IMR-90 (cell line): ENCODE measurements at regions not wholly inside any gene's neighbourhood (a gene's known extent, or its start where the extent isn't known, plus 50 kb on each side); places are given as distances from the start of the nearest gene placed in this dataset.

Experiments
- ATAC-seq: fragments of 200-7000 bp; cut with Tn5 transposase; 2 replicates; pipeline ENCODE4 v1.9.1; 2020; ENCODE audit warnings: low read depth, mild to moderate bottlenecking, moderate library complexity
- BruUV-seq: library from RNA; stranded (reverse); fragments of 400-500 nt; replicated peaks from 2 replicates; lab custom pipeline; 2021; lab: Mats Ljungman, UMichigan
- CTCF ChIA-PET: fragments of 300-600 bp; formaldehyde crosslinking; extraction: SDS; loops from one replicate; lab custom pipeline; 2021; ENCODE audit warnings: antibody characterized with exemption; lab: Yijun Ruan, JAX
- POLR2A ChIA-PET: fragments of 300-600 bp; sonication (Branson Sonifier 250); formaldehyde crosslinking; loops from one replicate; lab custom pipeline; 2022; ENCODE audit warnings: antibody characterized with exemption; ENCODE audit not compliant: unreplicated experiment; lab: Charles Lee
- DNase-seq: peaks from one replicate; pipeline ENCODE4 v3.0.0; 2013
- H2AFZ ChIP-seq: replicated peaks from 2 replicates; pipeline ENCODE3; 2013; ENCODE audit warnings: low read length, mild to moderate bottlenecking; ENCODE audit not compliant: poor library complexity
- H2AK5ac ChIP-seq: 2 replicates; pipeline ENCODE4 v1.6.1; 2013; ENCODE audit warnings: low read depth, low read length, inconsistent platforms
- H2AK9ac ChIP-seq: replicated peaks from 2 replicates; pipeline ENCODE3; 2013; ENCODE audit warnings: mild to moderate bottlenecking, low read depth, low read length, moderate library complexity; ENCODE audit not compliant: poor library complexity
- H2BK120ac ChIP-seq: 2 replicates; pipeline ENCODE4 v1.6.1; 2013; ENCODE audit warnings: low read depth, low read length, inconsistent platforms
- H2BK15ac ChIP-seq: 3 replicates; pipeline ENCODE4 v1.6.1; 2013; ENCODE audit warnings: low read depth, low read length, inconsistent platforms
- H2BK20ac ChIP-seq: 2 replicates; pipeline ENCODE4 v1.6.1; 2013; ENCODE audit warnings: low read depth, mild to moderate bottlenecking, inconsistent platforms, low read length, moderate library complexity
- H2BK5ac ChIP-seq: 2 replicates; pipeline ENCODE4 v1.6.1; 2013; ENCODE audit warnings: mild to moderate bottlenecking, low read depth, low read length, inconsistent platforms; ENCODE audit not compliant: poor library complexity, severe bottlenecking
- H3K14ac ChIP-seq: replicated peaks from 2 replicates; pipeline ENCODE4 v1.6.1; 2013; ENCODE audit warnings: low read depth, low read length, inconsistent platforms
- H3K18ac ChIP-seq: 2 replicates; pipeline ENCODE4 v1.6.1; 2013; ENCODE audit warnings: low read depth, low read length, control low read depth
- H3K23ac ChIP-seq: 2 replicates; pipeline ENCODE4 v1.6.1; 2013; ENCODE audit warnings: low read depth, low read length, inconsistent platforms
- H3K27ac ChIP-seq: 2 replicates; pipeline ENCODE4 v1.5.1; 2013; ENCODE audit warnings: mild to moderate bottlenecking, control low read depth, low read length; ENCODE audit not compliant: insufficient read depth
- H3K27me3 ChIP-seq: 2 replicates; pipeline ENCODE4 v1.6.1; 2013; ENCODE audit warnings: low read length; ENCODE audit not compliant: control insufficient read depth, insufficient read depth
- H3K36me3 ChIP-seq: 2 replicates; pipeline ENCODE4 v1.6.1; 2013; ENCODE audit warnings: low read length, mixed read lengths; ENCODE audit not compliant: control insufficient read depth, insufficient read depth
- H3K4ac ChIP-seq: 2 replicates; pipeline ENCODE4 v1.6.1; 2013; ENCODE audit warnings: low read depth, low read length, inconsistent platforms
- H3K4me1 ChIP-seq: 2 replicates; pipeline ENCODE4 v1.6.1; 2013; ENCODE audit warnings: low read length, mixed read lengths; ENCODE audit not compliant: control insufficient read depth, insufficient read depth
- H3K4me2 ChIP-seq: 2 replicates; pipeline ENCODE4 v1.6.1; 2013; ENCODE audit warnings: low read depth, mild to moderate bottlenecking, control low read depth, low read length, moderate library complexity
- H3K4me3 ChIP-seq: 2 replicates; pipeline ENCODE4 v1.5.1; 2013; ENCODE audit warnings: low read depth, mild to moderate bottlenecking, control low read depth, low read length, moderate library complexity; ENCODE audit not compliant: insufficient read depth
- H3K56ac ChIP-seq: 2 replicates; pipeline ENCODE4 v1.6.1; 2013; ENCODE audit warnings: low read length, inconsistent platforms; ENCODE audit not compliant: insufficient read depth; ENCODE audit errors: extremely low read depth
- H3K79me1 ChIP-seq, 2 experiments: 2 replicates each; pipeline ENCODE4 v1.6.1; 2013; ENCODE audit warnings: low read length in 2 of 2, inconsistent platforms in 1 of 2, low read depth in 1 of 2
- H3K9ac ChIP-seq: 2 replicates; pipeline ENCODE4 v1.6.1; 2013; ENCODE audit warnings: low read depth, low read length, control low read depth
- H3K9me1 ChIP-seq: 2 replicates; pipeline ENCODE4 v1.6.1; 2013; ENCODE audit warnings: low read length, inconsistent platforms; ENCODE audit not compliant: insufficient read depth
- H3K9me3 ChIP-seq: 2 replicates; pipeline ENCODE4 v1.6.1; 2013; ENCODE audit warnings: low read length; ENCODE audit not compliant: control insufficient read depth, insufficient read depth
- H4K20me1 ChIP-seq: 2 replicates; pipeline ENCODE4 v1.6.1; 2013; ENCODE audit warnings: low read length, inconsistent platforms; ENCODE audit not compliant: insufficient read depth
- H4K5ac ChIP-seq: 2 replicates; pipeline ENCODE4 v1.6.1; 2013; ENCODE audit warnings: mild to moderate bottlenecking, low read depth, low read length, control low read depth
- H4K8ac ChIP-seq, 2 experiments: 2 replicates each; pipeline ENCODE4 v1.6.1; 2013; ENCODE audit warnings: low read depth in 2 of 2, low read length in 2 of 2, control low read depth in 1 of 2, inconsistent platforms in 1 of 2
- H4K91ac ChIP-seq: 2 replicates; pipeline ENCODE4 v1.6.1; 2013; ENCODE audit warnings: low read depth, low read length, inconsistent platforms; ENCODE audit not compliant: insufficient read depth
- CEBPB ChIP-seq: IDR thresholded peaks from 2 replicates; pipeline ENCODE4 v1.6.1; 2012; ENCODE audit warnings: low read depth, low read length, improper control_type of control experiment
- MXI1 ChIP-seq: IDR thresholded peaks from 2 replicates; pipeline ENCODE4 v1.6.1; 2012; ENCODE audit warnings: low read depth, mild to moderate bottlenecking, low read length, moderate library complexity, borderline replicate concordance
- WGBS, 2 experiments: methylation state at CpG; one replicate each; pipeline versions ENCODE4 v1.1.5 to v1.1.7; 2013; ENCODE audit warnings: missing lambda C conversion rate in 2 of 2; ENCODE audit not compliant: insufficient read length in 1 of 2; ENCODE audit errors: extremely low coverage in 2 of 2; 5-methylcytosine and 5-hydroxymethylcytosine counted together
- dilution Hi-C: fragments of 300-500 bp; cut with HindIII; formaldehyde crosslinking; loops from one replicate; pipeline ENCODE4 v1.14.3; 2018; ENCODE audit warnings: low sequenced_read_pairs; ENCODE audit not compliant: unreplicated experiment
- in situ Hi-C: fragments of 300-500 bp; cut with MboI; formaldehyde crosslinking; loops from 3 replicates; pipeline ENCODE4 v1.14.3; 2019; ENCODE audit warnings: low sequenced_read_pairs, inconsistent platforms, mixed read lengths
- intact Hi-C: fragments of 100-400 bp; cut with micrococcal nuclease; formaldehyde crosslinking; loops from 2 replicates; pipeline ENCODE4 v1.10.0; 2022

DNA sequence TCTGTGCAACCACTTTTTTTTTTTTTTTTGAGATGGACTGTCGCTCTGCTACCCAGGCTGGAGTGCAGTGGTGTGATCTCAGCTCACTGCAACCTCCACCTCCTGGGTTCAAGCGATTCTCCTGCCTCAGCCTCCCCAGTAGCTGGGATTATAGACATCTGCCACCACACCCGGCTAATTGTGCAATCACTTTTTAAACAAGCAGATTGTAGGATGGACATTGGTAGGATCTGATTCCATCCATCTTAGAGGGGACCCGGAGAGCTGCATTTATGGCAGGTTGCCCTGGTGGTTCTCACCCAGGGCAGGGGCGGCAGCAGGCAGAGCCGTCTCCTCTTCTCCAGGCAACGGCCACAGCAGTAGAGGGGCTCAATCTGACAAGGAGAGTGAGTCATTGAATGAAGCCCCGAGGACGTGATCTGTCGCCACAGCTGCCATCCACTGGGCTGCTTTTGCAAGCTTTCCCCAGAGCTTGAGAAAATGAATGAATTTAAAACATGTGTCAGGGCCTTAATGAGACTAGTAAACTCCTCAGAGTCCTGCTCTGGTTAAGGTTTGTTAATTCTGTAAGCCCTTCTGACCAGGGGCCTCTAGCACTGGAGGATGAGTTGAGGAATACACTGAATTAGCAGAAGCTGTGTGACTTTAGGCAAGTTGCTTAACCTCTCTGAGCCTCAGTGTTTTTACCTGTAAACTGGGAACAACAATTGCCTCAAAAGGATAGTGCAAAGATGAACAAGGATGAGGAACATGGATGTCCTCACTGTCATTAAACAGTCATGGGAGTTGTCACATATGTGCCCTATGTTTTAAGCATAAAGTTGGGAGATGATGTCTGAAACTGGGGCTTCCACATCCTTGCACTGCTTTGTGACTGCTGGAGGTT lies 129.1 kb downstream of the ASB7 start:
- intact Hi-C loops: no loop called here
- H4K5ac ChIP-seq: no peak overlapping the region
- ATAC-seq (no peak), DNase-seq (peak; percentile 36)
- H3K14ac ChIP-seq: peak overlapping the region; percentile 78; the same call in 1 of the 2 replicates
- H3K4me1 ChIP-seq: peaks cover 17% of the 10 kb centered on the region
- peak overlapping the region; percentile 47; the same call in 1 of the 2 replicates for H3K18ac ChIP-seq
- no peaks in the 10 kb centered on the region for H4K20me1 ChIP-seq
- H4K8ac ChIP-seq: peak overlapping the region in 1 of 2 experiments; percentile 40; a peak in 2 of 4 replicates
- no peak overlapping the region for H2BK5ac ChIP-seq
- H3K9me3 ChIP-seq: peaks cover 2% of the 10 kb centered on the region; the same call in 1 of the 2 replicates
- CTCF ChIA-PET: interaction anchor here (1.1 kb wide), 1 partner anchor 24 kb away, joined by 4 read pairs; no protein-coding TSS in a partner anchor
- H3K23ac ChIP-seq: 0 out of 2 replicates have a peak overlapping the region, but pooled peaks have one; percentile 21
- peak overlapping the region; percentile 90 for H2BK120ac ChIP-seq
- no peak overlapping the region for H3K9ac ChIP-seq
- peak overlapping the region; percentile 92 for H3K4ac ChIP-seq
- POLR2A ChIA-PET: no interaction called here
- no peaks in the 10 kb centered on the region for H3K79me1 ChIP-seq
- in situ Hi-C loops: no loop called here
- H3K4me3 ChIP-seq: no peak overlapping the region
- TF ChIP-seq CEBPB (peak; percentile 35; the same call in 1 of the 2 replicates), MXI1 (no peak)
- H2AK5ac ChIP-seq: peak overlapping the region; percentile 91
- no peak overlapping the region for H2AFZ ChIP-seq
- H4K91ac ChIP-seq: peak overlapping the region; percentile 59
- no peak overlapping the region for H2AK9ac ChIP-seq
- H3K56ac ChIP-seq: no peak overlapping the region; the same call in 1 of the 2 replicates
- BruUV-seq: no TSS peak
- peaks cover 12% of the 10 kb centered on the region for H3K9me1 ChIP-seq
- dilution Hi-C loops: no loop called here
- no CpG with 5 or more reads among the region's 10 CpGs for WGBS, 2 experiments
- H3K4me2 ChIP-seq: no peak overlapping the region
- peak overlapping the region; percentile 62; the same call in 2 of the 3 replicates for H2BK15ac ChIP-seq
- H3K27ac ChIP-seq: no peak overlapping the region
- peak overlapping the region; percentile 89 for H2BK20ac ChIP-seq
- H3K36me3 ChIP-seq: no peaks in the 10 kb centered on the region
- H3K27me3 ChIP-seq: no peaks in the 10 kb centered on the region
